ENCODE measurements at regions not wholly inside any gene's neighbourhood (a gene's known extent, or its start where the extent isn't known, plus 50 kb on each side); places are given as distances from the start of the nearest gene placed in this dataset.

DNA sequence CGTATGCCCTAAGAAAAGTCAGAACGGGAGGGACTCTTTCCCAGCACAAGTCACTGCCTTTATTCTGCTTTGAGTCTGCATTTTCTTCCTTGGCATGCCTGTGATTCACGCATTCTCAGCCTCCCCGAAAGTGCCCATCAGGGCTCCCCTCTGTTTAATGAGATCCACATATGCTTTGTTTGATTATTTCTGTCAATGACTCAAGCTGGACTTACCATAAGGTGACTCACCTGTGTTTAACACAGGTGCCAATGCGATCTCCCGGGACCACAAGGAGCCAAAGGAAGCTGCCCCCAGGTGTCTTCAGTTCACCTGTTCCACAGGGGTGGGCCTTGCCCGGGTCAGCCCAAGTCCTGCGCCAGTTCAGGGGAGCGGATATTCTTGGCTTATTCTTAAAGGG, 386.0 kb upstream of the SHH start:
- DNase-seq (ENCODE audit: insufficient read length) (no peak), FAIRE-seq (no peak)
- TF ChIP-seq POLR2A (IDR thresholded peaks at IDR 0.05; ENCODE audit: low read depth, low read length) (no peak), POLR2AphosphoS5 (IDR thresholded peaks at IDR 0.05; ENCODE audit: low read depth, low read length) (no peak), TAF1 (IDR thresholded peaks at IDR 0.05; ENCODE audit: borderline replicate concordance, low read depth, low read length) (no peak)

DNA sequence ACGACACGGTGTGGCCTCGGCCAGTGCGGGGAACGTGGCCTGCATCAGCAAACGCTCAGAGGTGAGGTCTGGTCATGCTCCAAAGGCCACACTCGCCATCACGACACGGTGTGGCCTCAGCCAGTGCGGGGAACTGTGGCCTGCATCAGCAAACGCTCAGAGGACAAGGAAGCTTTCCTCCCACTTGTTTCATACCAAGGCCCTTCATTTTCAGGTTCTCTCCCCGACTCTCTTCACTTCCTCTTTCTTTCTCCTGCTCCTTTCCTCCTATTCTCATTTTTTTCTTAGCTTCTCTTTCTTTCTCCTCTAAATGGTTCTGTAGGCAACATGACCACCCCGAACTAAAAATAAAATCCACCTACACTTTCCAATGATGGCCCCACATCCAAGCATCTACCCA, 384.4 kb upstream of the SHH start:
- FAIRE-seq, result peak; percentile 58
- TF ChIP-seq TAF1 (IDR thresholded peaks at IDR 0.05; ENCODE audit: borderline replicate concordance, low read depth, low read length) (no peak), POLR2AphosphoS5 (IDR thresholded peaks at IDR 0.05; ENCODE audit: low read depth, low read length) (no peak)
- DNase-seq (ENCODE audit: insufficient read length), result no peak

DNA sequence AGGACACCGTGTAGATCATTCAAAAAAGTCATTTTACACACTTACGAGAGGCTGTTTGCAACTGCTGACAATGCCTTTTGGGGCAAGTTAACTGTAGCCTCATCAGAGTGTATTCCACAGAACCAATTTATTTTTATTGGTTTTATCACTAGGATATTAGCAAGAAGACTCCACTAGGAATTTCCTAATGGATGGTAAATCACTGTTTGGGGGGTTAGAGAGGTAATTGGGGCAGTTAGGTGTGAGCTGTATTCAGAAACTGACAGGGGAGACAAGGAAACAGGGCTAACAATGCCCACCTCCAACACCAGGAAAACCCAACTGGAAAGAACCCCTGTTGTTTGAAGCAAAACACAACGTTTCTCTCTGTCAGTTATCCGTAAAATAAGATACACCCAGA, 383.0 kb upstream of the SHH start:
- TF ChIP-seq POLR2AphosphoS5 (IDR thresholded peaks at IDR 0.05; ENCODE audit: low read depth, low read length) (no peak), POLR2A (IDR thresholded peaks at IDR 0.05; ENCODE audit: low read depth, low read length) (no peak), TAF1 (IDR thresholded peaks at IDR 0.05; ENCODE audit: borderline replicate concordance, low read depth, low read length) (no peak)
- no peak for FAIRE-seq
- no peak for DNase-seq (ENCODE audit: insufficient read length)

DNA sequence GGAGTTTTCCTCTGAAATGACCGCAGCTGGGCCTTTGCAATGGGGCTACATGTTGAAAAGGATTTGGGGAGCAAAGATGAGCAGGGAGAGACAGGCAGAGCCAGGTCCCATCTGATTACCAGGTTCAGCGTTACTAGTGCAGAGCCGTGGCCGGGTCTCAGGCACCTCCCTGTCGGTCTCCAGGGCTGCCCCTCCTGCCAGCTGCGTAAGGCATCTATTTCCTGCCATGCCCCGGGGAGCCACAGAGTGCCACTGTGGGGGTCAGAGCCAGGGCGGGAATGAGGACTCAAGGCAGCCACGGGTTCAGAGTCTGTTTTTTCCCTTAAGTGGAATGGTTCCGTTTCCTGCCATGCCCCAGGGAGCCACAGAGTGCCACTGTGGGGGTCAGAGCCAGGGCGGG, 382.6 kb upstream of the SHH start:
- no peak for FAIRE-seq

DNA sequence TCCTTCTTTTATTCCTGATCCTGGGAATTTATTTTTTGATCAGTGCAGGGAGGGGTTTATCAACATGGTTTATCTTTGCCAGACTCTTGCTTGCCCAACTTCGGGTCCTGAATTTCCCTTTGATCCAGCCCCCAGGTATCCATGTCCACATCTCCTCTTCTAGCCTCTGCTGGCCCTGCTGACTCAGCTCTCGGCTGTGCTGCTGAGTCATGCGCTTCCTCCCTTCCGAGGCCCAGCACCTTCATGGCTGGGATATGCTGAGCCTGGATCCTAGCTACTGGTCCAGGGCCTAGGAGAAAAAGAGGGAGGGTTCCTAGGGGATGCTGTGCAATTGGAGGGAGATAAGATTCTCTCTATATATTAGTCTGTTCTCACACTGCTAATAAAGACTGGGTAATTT, 380.7 kb upstream of the SHH start:
- TF ChIP-seq POLR2A (IDR thresholded peaks at IDR 0.05; ENCODE audit: low read depth, low read length) (no peak), POLR2AphosphoS5 (IDR thresholded peaks at IDR 0.05; ENCODE audit: low read depth, low read length) (no peak), TAF1 (IDR thresholded peaks at IDR 0.05; ENCODE audit: borderline replicate concordance, low read depth, low read length) (no peak)
- DNase-seq (ENCODE audit: insufficient read length), result no peak
- no peak for FAIRE-seq

More for the DNA sequence above, 382.6 kb upstream of the SHH start:
- no peak for DNase-seq (ENCODE audit: insufficient read length)
- no peak for TF ChIP-seq POLR2AphosphoS5 (IDR thresholded peaks at IDR 0.05; ENCODE audit: low read depth, low read length)
- no peak for TF ChIP-seq POLR2A (IDR thresholded peaks at IDR 0.05; ENCODE audit: low read depth, low read length)
- no peak for TF ChIP-seq TAF1 (IDR thresholded peaks at IDR 0.05; ENCODE audit: borderline replicate concordance, low read depth, low read length)

DNA sequence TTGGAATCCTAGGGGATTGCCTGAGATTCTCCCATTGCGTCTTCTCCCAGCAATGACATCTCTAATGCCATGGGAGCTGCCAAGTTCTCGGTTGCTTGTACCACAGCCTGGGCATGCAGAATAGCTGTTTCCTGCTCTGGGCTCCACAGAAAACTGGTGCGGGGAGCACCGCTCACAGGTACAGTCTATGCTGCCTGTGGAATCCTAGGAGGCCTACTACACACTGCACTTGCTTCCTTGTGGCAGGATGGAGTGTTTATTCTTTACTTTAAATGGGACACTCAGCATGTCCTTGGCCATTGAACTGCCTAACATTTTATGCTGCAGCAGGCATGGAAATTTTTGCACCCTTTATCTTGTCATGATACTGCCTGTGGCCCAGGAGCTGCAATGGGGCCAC, 378.8 kb upstream of the SHH start:
- DNase-seq (ENCODE audit: insufficient read length) (no peak), FAIRE-seq (no peak)
- TF ChIP-seq POLR2A (IDR thresholded peaks at IDR 0.05; ENCODE audit: low read depth, low read length), result no peak
- no peak for TF ChIP-seq POLR2AphosphoS5 (IDR thresholded peaks at IDR 0.05; ENCODE audit: low read depth, low read length)

DNA sequence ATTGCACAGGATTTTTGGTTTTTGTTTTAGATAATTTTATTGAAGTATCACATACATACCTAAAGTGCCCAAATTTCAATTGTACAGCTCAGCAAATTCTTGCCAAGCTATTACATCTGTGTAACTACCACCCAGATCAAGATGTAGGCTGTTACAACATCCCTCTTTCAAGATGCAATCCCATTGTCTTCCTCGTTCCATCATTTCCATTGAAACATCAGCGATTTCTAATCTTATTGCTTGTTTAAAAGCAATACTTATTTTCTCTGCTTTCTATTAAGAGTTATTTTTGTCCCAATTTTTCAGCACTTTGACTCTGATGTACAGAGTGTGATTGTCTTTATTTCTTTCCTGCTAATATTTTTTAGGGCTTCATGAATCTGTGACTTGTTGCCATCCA, 372.8 kb upstream of the SHH start:
- FAIRE-seq (no peak), DNase-seq (ENCODE audit: insufficient read length) (no peak)
- TF ChIP-seq TAF1 (IDR thresholded peaks at IDR 0.05; ENCODE audit: borderline replicate concordance, low read depth, low read length) (no peak), POLR2AphosphoS5 (IDR thresholded peaks at IDR 0.05; ENCODE audit: low read depth, low read length) (no peak), POLR2A (IDR thresholded peaks at IDR 0.05; ENCODE audit: low read depth, low read length) (no peak)

DNA sequence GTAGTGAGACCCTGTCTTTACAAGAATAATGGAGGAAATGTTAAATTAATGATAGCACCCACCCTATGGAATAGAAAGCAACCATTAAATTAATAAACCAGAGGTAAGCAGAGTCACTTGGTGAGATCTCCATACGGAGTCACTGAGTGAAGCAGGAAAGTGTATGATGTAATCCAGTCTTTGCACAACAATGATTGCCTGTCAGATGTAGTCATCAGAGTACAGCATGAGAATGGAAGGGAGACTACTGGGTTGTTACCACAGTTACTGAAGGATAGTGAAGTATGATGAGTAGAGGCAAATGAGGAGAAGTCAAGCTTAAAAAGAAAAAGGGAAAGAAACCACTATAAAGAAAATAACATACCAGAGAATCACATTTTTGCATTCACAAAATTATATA, 371.9 kb upstream of the SHH start:
- no peak for DNase-seq (ENCODE audit: insufficient read length)
- TF ChIP-seq TAF1 (IDR thresholded peaks at IDR 0.05; ENCODE audit: borderline replicate concordance, low read depth, low read length) (no peak), POLR2A (IDR thresholded peaks at IDR 0.05; ENCODE audit: low read depth, low read length) (no peak), POLR2AphosphoS5 (IDR thresholded peaks at IDR 0.05; ENCODE audit: low read depth, low read length) (no peak)
- FAIRE-seq, result no peak

DNA sequence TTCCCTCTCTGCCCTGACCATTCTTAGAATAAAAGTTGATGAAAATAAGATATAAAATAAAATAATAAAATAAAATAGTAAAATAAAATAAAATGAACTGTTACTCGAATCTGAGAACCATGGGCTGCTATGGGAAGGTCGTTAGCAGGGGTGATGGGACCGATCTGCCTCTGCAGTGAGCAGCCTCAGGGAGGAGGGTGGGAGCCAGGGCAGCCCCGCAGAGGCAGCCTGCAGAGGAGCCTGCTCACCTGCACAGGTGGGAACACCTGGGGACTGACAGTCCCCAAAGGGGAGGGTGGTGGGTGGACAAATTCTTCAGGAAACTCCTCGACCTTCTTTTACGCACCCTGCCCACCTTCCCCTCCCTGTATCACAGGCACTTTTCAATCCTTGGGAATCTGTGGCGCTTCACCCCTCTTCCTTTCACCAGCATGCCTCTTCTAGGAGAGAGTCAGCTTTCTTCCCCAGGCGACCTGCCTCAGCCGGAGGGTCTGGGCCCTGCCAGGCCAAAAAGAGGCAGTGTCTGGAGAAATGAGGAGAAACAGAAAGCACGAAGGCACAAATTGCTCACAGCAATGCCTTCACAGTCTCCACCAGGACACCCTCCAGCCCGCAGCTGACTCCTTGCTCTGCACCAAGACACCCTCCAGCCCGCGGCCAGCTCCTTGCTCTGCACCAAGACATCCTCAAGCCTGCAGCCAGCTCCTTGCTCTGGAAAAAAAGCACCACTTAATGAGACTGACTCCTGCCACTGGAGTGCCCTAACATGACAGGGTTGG, 368.4 kb upstream of the SHH start:
- DNase-seq (ENCODE audit: insufficient read length) (no peak), FAIRE-seq (no peak)
- no peak for TF ChIP-seq POLR2A (IDR thresholded peaks at IDR 0.05; ENCODE audit: low read depth, low read length)
- TF ChIP-seq TAF1 (IDR thresholded peaks at IDR 0.05; ENCODE audit: borderline replicate concordance, low read depth, low read length), result no peak
- TF ChIP-seq POLR2AphosphoS5 (IDR thresholded peaks at IDR 0.05; ENCODE audit: low read depth, low read length), result no peak

DNA sequence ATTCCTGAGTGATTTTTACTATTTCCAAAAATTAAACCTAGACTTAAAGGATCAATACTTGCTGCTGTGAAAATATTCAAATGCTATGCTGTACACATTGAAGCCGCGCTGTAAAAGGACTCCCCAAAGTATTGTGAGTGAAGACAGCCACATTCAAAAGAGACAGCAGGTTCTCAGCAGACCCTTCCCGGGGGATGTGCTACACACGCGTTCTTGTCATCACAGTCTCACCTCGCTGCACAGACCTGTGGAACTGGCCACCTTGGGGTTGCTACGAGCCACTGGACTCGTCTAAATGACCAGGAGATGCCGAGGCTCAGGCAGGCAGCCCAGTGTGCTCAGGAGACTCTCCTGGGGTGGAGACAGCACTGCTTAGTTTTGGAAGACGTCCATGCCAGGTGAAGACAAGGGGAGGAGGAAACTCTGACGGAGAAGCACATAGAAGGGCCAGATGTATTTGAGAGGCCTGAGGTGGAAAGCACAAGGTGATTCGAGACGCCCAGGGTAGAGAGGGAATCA, 367.7 kb upstream of the SHH start:
- DNase-seq (ENCODE audit: insufficient read length), result no peak
- FAIRE-seq, result no peak
- TF ChIP-seq POLR2AphosphoS5 (IDR thresholded peaks at IDR 0.05; ENCODE audit: low read depth, low read length) (no peak), POLR2A (IDR thresholded peaks at IDR 0.05; ENCODE audit: low read depth, low read length) (no peak), TAF1 (IDR thresholded peaks at IDR 0.05; ENCODE audit: borderline replicate concordance, low read depth, low read length) (no peak)

DNA sequence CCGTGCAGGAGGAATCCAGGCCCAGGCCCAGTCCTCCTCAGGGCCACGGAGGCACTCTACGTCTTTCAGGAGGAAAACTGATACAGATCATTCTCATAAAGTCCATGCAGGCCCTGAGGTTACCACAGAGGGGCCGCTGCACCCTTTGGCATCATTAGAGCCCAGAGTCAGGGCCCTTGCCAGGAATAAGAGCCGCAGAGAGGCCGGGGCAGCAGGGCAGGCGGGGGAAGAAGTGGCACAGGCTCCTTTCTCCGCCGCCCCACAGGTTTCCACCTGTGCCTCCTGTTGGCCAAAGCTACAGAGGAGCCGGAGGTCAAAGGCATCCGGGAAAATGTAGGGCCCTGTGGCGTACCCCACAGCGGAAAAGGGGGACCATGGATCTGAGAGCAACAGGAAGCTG, 366.6 kb upstream of the SHH start:
- TF ChIP-seq TAF1 (IDR thresholded peaks at IDR 0.05; ENCODE audit: borderline replicate concordance, low read depth, low read length) (no peak), POLR2A (IDR thresholded peaks at IDR 0.05; ENCODE audit: low read depth, low read length) (no peak), POLR2AphosphoS5 (IDR thresholded peaks at IDR 0.05; ENCODE audit: low read depth, low read length) (no peak)
- FAIRE-seq (no peak), DNase-seq (ENCODE audit: insufficient read length) (no peak)

DNA sequence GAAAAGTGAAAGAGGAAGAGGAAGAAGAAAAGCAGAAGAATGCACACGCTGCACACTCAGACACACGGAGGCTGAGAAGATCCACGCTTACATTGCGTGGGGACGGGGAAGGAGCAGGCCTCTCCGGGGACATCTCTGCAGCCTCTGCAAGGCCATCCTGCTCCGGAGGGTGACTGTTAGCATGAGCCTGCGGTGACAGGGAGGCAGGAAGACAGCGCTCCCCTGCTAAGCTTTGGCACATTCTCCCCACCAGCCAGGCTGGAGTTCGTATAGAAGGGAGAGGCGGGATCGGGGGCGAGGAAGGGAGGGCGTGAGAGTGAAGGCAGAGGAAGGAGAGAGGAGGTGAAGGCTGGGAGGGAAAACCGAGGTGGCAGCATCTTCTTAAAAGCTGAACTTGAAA, 366.0 kb upstream of the SHH start:
- FAIRE-seq (no peak), DNase-seq (ENCODE audit: insufficient read length) (no peak)
- TF ChIP-seq POLR2A (IDR thresholded peaks at IDR 0.05; ENCODE audit: low read depth, low read length), result no peak

All from GM12892 (cell line).